Omental fat pad (tissue), 3 donors: ENCODE measurements at regions not wholly inside any gene's neighbourhood (a gene's known extent, or its start where the extent isn't known, plus 50 kb on each side); places are given as distances from the start of the nearest gene placed in this dataset.

Source experiments
- ATAC-seq: fragments of 150-250 bp; one replicate; pipeline ENCODE4 v1.9.1; 2016; ENCODE audit warnings: mild to moderate bottlenecking, moderate library complexity; ENCODE audit not compliant: low FRiP score
- DNase-seq: peaks from one replicate; pipeline ENCODE4 v3.0.0-alpha.2; 2019; ENCODE audit warnings: low spot score
- CTCF ChIP-seq, 3 donors: fragments of 450-650 bp; IDR thresholded peaks; one replicate each; pipeline ENCODE4 v1.5.1; 2016 to 2017; ENCODE audit warnings: antibody characterized with exemption in 3 of 3, mild to moderate bottlenecking in 3 of 3, moderate library complexity in 2 of 3

- DNase-seq = no peak
- no peak for TF ChIP-seq CTCF (IDR thresholded peaks at IDR 0.05)
- no peak for ATAC-seq
Measured at GRCh38 chr19:31538879-31539278, 189.6 kb upstream of the TSHZ3 start.

- TF ChIP-seq CTCF (IDR thresholded peaks at IDR 0.05) = no peak
- DNase-seq = no peak
- ATAC-seq = no peak
Measured at GRCh38 chr19:31539386-31539785, 190.2 kb upstream of the TSHZ3 start.

GRCh38 chr19:31541396-31541795 lies 192.2 kb upstream of the TSHZ3 start:
- DNase-seq (no peak), ATAC-seq (no peak)
- TF ChIP-seq CTCF (IDR thresholded peaks at IDR 0.05) = no peak

- ATAC-seq (no peak), DNase-seq (no peak)
- no peak for TF ChIP-seq CTCF (IDR thresholded peaks at IDR 0.05)
Measured at GRCh38 chr19:31543456-31543855, 194.2 kb upstream of the TSHZ3 start.

- DNase-seq (no peak), ATAC-seq (no peak)
- TF ChIP-seq CTCF (IDR thresholded peaks at IDR 0.05) = no peak
Measured at GRCh38 chr19:31545777-31546176, 196.5 kb upstream of the TSHZ3 start.

GRCh38 chr19:31546205-31546960 lies 197.1 kb upstream of the TSHZ3 start:
- TF ChIP-seq CTCF (IDR thresholded peaks at IDR 0.05) = no peak
- DNase-seq (no peak), ATAC-seq (no peak)

GRCh38 chr19:31548941-31549340 lies 199.7 kb upstream of the TSHZ3 start:
- TF ChIP-seq CTCF (IDR thresholded peaks at IDR 0.05) = no peak
- no peak for DNase-seq
- ATAC-seq = no peak
